ENCODE measurements at regions not wholly inside any gene's neighbourhood (a gene's known extent, or its start where the extent isn't known, plus 50 kb on each side); places are given as distances from the start of the nearest gene placed in this dataset.

- H3K9me3 ChIP-seq = no peaks in the 10 kb centered on the region
- no peak for TF ChIP-seq CTCF (IDR thresholded peaks at IDR 0.05)
- H3K4me3 ChIP-seq = no peak overlapping the region
- no peak for DNase-seq
- H3K36me3 ChIP-seq = no peaks in the 10 kb centered on the region
- no peak overlapping the region for H3K9ac ChIP-seq (ENCODE audit: low read depth in 2 of 2, low read length in 2 of 2)
- H3K4me1 ChIP-seq = no peaks in the 10 kb centered on the region
- H3K27ac ChIP-seq = no peak overlapping the region
- intact Hi-C loops (cut with DNase I) = no loop called here
- no peaks in the 10 kb centered on the region for H3K27me3 ChIP-seq
Measured at GRCh38 chr11:43239791-43240190, 72.0 kb upstream of the API5 start.

GRCh38 chr11:43242401-43242800, 69.4 kb upstream of the API5 start:
- no peak for DNase-seq
- H3K36me3 ChIP-seq = no peaks in the 10 kb centered on the region
- H3K9me3 ChIP-seq = no peaks in the 10 kb centered on the region
- no peak for TF ChIP-seq CTCF (IDR thresholded peaks at IDR 0.05)
- no peak overlapping the region for H3K27ac ChIP-seq
- no peaks in the 10 kb centered on the region for H3K4me1 ChIP-seq
- H3K4me3 ChIP-seq = no peak overlapping the region
- H3K9ac ChIP-seq (ENCODE audit: low read depth in 2 of 2, low read length in 2 of 2) = no peak overlapping the region
- intact Hi-C loops (cut with DNase I) = no loop called here
- no peaks in the 10 kb centered on the region for H3K27me3 ChIP-seq

GRCh38 chr11:43243927-43244326, 67.9 kb upstream of the API5 start:
- intact Hi-C loops (cut with DNase I) = no loop called here
- H3K4me3 ChIP-seq = no peak overlapping the region
- no peak for TF ChIP-seq CTCF (IDR thresholded peaks at IDR 0.05)
- no peaks in the 10 kb centered on the region for H3K9me3 ChIP-seq
- H3K4me1 ChIP-seq = no peaks in the 10 kb centered on the region
- no peak overlapping the region for H3K9ac ChIP-seq (ENCODE audit: low read depth in 2 of 2, low read length in 2 of 2)
- H3K27ac ChIP-seq = no peak overlapping the region
- H3K27me3 ChIP-seq = no peaks in the 10 kb centered on the region
- no peaks in the 10 kb centered on the region for H3K36me3 ChIP-seq
- no peak for DNase-seq

- Histone ChIP-seq H3K27me3 (no peaks in the 10 kb centered on the region), H3K36me3 (no peaks in the 10 kb centered on the region), H3K9ac (ENCODE audit: low read depth in 2 of 2, low read length in 2 of 2) (no peak overlapping the region), H3K4me3 (no peak overlapping the region), H3K9me3 (no peaks in the 10 kb centered on the region), H3K27ac (no peak overlapping the region), H3K4me1 (no peaks in the 10 kb centered on the region)
- intact Hi-C loops (cut with DNase I) = no loop called here
- DNase-seq = no peak
- no peak for TF ChIP-seq CTCF (IDR thresholded peaks at IDR 0.05)
Measured at GRCh38 chr11:43245466-43245865, 66.3 kb upstream of the API5 start.

- Histone ChIP-seq H3K27me3 (no peaks in the 10 kb centered on the region), H3K9me3 (no peaks in the 10 kb centered on the region)
- intact Hi-C loops (cut with DNase I) = no loop called here
Measured at GRCh38 chr11:43250309-43250708, 61.5 kb upstream of the API5 start.

More at GRCh38 chr11:43250309-43250708, 61.5 kb upstream of the API5 start:
- TF ChIP-seq CTCF (IDR thresholded peaks at IDR 0.05) = no peak
- H3K36me3 ChIP-seq = no peaks in the 10 kb centered on the region
- no peak for DNase-seq
- H3K27ac ChIP-seq = no peak overlapping the region
- no peak overlapping the region for H3K9ac ChIP-seq (ENCODE audit: low read depth in 2 of 2, low read length in 2 of 2)
- H3K4me1 ChIP-seq = no peaks in the 10 kb centered on the region
- no peak overlapping the region for H3K4me3 ChIP-seq
